NCI-H2081 treated with DMSO at 0.1 percent for 48 hours (cell line): ENCODE measurements at regions not wholly inside any gene's neighbourhood (a gene's known extent, or its start where the extent isn't known, plus 50 kb on each side); places are given as distances from the start of the nearest gene placed in this dataset.
"Not testable (repeated sequence)": the region's sequence is repeated elsewhere in the genome, so short reads cannot be mapped to it uniquely, and the experiment has no call there.

Source experiments
- DNase-seq: peaks from one replicate; lab custom pipeline; 2025; lab: John Stamatoyannopoulos, UW

DNA sequence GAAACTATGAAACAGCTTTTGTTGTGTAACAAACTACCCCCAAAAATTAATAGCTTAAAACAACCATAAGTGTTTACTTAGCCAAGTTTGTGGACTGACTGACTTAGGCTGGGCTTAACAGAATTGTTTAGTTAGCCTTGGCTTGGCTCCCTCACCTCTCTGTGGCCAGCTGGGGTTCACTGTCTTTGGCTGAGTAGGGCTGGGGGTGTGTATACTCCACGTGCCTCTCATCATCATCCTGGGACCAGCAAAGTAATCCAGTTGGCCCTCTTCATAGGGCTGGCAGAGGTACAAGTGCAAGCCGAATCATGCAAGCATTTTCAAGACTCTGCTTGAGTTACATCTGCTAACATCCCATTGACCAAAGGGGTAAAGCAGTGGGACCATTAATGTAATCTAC lies 252.3 kb downstream of the BRINP2 start:
- DNase-seq, result no peak

GRCh38 chr1:177413982-177414596 lies 243.3 kb downstream of the BRINP2 start:
- DNase-seq, result no peak

DNA sequence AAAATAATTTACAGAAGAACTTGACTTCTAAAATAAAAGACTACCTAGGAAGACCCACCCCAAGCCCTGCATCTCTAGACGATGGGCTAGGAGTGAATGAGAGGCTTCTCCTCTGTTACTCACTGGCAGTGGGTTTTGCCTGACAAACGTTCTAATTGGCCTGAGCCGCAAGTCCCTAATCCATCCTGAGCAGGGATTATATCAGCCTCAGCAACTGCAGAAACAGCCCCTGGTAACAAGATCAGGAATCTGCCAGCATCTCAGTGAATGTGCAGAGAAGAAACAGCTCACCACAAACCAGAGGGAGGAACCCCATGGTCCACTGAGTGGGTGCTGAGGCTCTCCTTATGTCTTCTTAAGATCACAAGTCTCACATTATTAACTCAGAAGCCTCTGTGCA lies 240.6 kb downstream of the BRINP2 start:
- no peak for DNase-seq

DNA sequence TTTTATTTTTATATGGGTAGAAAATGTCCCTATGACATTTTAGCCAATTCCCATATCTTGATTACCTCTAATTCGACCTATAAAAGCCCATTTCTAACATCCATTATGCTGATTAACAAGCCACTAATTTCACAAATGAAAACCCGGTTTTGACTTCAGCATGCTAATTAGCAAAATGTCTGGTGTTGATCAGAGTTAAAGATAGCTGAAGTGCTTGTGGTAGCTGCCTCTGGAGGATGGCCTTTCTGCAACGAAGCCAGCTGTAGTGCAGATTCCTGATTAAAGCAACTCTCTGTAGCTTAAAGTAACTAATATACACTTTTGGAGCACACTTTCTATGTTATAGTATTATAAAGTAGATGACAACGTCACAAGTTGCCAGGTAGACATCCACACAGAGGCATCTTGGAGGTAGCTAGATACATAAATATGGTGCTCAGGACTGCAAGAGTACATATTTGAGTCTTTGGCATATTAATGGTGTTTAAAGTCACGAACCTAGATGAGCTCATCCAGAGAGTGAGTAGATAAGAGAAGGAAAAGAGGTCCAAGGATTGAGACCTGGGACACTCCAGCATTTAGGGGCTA lies 239.5 kb downstream of the BRINP2 start:
- no peak for DNase-seq

GRCh38 chr1:177406323-177406722 lies 235.6 kb downstream of the BRINP2 start:
- DNase-seq, result not testable (repeated sequence)

DNA sequence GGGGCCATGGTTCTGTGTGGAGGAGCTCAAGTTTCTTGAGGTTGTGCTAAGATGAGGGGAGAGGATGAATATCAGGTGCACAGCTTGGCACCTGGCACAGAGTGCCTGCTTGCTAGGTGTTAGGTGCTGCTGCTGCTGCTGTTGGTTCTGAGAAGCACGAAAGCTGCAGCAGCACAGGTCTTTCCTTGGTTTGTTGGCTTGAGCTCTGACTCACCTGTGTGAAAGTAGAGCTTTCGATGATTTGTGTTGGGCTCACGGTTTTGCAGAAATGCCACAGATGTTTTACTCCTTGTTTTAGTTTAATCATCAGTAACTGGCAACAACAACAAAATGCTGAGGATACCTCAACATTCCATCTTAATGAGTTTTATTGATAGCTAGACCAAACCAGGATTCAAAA lies 221.6 kb downstream of the BRINP2 start:
- no peak for DNase-seq

DNA sequence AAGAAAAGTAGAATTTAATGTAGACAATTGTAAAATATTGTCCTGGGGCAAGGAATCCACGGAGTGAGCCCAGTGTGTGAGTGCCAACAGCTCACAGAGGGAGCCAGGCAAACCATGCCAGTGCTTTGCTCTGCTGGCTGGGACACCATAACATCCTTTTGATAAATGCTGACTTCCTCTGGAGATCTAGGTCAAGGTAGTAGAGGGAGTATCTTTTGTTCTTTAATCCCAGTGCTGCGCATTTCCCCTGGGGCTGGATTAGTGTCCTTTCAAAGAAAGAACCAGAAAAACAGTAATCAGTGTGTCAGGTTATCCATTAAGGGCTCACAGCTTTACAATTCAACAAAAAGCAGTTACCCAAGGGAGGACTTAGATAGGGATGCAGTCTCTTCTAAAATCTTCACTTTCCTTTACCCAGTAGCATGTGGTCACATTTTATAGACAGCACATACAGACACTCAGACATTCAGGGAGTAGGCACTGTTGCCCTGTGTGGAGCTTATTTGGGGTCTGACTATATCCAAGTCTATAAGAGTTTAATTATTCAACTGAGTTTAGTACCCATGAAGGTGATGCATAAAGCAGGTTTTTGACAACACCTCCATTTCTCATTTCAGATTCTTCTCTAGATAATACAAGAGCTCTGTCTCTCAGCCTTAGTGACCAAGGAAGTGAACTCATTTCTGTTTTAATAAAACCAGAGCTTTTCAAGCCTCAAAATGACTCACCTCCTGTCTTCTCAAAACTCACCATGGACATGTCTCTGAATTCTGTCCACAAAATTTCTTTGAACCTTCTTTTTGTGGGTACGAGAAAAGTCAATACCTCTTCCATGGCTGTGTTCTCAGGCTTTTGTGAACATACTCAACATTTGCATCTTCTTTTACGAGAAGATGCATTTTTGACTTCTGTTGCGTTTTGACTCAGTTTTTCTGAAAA lies 215.3 kb downstream of the BRINP2 start:
- no peak for DNase-seq

- no peak for DNase-seq
Measured at GRCh38 chr1:177384461-177384860, 213.7 kb downstream of the BRINP2 start.

- DNase-seq, result no peak
Measured at GRCh38 chr1:177383715-177384114, 213.0 kb downstream of the BRINP2 start.

GRCh38 chr1:177377866-177378265 lies 207.1 kb downstream of the BRINP2 start:
- DNase-seq, result no peak

DNA sequence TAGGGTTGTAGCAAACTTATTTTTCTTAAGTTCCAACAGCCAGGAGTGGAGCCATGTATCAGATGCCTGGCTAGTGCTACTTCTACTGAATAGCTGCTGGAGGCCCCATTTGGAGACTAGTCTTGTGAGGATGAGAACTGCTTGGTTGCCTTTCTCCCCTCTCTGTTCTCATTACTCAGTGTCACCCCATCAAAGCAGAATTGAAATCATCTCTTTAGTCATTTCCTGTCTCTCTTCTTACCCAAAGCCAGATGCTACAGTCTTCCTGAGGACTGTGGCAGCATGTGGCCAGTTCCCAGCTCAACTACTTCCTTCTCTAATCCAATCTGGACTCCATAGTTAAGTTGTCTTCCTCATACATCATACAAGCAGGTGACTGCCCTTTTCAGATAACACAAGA lies 197.5 kb downstream of the BRINP2 start:
- no peak for DNase-seq

GRCh38 chr1:177366091-177366490 lies 195.3 kb downstream of the BRINP2 start:
- DNase-seq, result no peak

- DNase-seq, result no peak
Measured at GRCh38 chr1:177360791-177361190, 190.0 kb downstream of the BRINP2 start.

DNA sequence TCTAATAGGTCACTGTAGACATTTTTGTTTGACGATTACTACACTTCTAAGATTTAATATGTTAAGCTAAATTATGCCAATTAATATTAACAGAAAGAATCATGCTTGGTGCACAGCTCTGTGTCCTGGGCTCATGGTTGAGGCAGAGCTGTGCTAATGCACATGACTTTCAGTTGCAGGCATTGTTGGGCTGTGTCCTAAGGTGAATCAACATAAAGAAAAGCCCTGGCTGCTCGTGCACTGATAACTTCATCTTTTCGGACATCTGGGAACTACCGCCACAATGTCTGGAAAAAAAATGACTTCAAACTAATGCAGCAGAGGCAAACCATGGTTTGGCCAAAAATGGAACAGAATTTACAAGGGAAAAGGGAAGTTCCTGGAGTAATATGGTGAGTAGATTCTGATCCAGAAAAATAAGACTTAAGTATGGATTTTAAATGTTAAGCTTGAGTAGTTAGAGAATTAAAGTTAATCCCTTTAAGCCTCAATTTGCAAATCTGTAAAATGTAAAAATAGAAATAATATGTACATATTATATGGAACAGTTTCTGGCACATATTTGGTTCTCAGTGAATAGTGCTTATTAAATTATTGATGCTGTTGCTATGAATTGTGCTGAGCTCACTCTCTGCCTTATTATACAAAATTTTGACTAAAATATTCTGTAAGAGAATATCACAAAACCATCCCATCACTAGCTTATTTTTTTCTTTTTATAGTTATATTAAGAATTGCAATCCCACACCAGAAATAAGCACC lies 186.1 kb downstream of the BRINP2 start:
- no peak for DNase-seq

GRCh38 chr1:177355575-177355974 lies 184.8 kb downstream of the BRINP2 start:
- DNase-seq, result no peak

GRCh38 chr1:177354247-177354646 lies 183.5 kb downstream of the BRINP2 start:
- DNase-seq, result no peak

- DNase-seq, result no peak
Measured at GRCh38 chr1:177351361-177352108, 180.8 kb downstream of the BRINP2 start.

DNA sequence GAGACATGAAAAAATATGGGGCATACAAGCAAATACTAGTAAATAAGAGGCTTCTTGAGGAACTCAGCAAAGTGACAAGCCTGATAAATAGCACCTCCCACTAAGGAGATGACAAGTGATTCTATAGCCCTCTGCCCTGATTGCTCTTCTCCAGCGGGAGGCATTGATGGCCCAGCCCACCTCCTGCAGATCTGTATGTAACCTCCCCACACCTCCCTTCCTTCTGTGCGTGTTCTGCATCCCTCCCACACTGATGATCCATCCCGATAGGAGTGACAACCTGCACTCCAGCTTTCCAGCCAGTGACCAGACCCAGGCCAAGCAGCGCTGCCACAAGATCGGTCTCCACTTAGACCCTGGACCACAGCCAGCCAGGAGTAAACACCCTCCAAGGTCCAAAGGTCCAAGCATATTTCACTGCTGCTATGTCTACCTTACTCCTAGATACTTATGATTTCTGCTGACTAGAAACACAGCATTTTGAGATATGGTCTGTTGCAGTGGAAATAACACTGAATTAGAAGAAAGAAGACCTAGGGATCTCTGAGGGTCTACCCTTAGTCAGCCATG lies 176.1 kb downstream of the BRINP2 start:
- DNase-seq, result no peak

GRCh38 chr1:177343445-177343844 lies 172.7 kb downstream of the BRINP2 start:
- DNase-seq, result no peak

GRCh38 chr1:177341773-177342172 lies 171.0 kb downstream of the BRINP2 start:
- no peak for DNase-seq

DNA sequence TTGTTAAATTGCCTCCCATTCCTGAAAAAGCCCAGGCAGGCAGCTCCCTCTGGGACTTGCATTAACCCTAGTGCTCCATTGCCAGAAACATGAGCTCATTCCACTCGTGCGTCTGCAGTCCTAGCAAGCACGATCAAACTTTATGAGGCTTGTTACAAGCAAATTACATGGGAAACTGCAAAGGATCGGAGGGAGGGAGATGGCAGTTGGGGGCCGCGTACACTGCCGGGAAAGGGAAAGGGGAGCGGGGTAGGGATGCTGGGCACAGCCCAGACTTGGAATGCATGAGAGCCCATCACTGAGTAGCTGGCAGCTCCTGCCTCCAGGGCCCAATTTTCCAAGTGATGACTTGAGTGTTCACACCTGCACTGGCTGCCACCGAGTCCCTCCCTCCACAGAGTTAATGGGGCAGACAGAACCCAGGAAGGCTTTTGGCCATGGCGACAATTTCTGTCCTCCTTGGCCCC lies 169.9 kb downstream of the BRINP2 start:
- no peak for DNase-seq
